ENCODE measurements at regions not wholly inside any gene's neighbourhood (a gene's known extent, or its start where the extent isn't known, plus 50 kb on each side); places are given as distances from the start of the nearest gene placed in this dataset.

DNA sequence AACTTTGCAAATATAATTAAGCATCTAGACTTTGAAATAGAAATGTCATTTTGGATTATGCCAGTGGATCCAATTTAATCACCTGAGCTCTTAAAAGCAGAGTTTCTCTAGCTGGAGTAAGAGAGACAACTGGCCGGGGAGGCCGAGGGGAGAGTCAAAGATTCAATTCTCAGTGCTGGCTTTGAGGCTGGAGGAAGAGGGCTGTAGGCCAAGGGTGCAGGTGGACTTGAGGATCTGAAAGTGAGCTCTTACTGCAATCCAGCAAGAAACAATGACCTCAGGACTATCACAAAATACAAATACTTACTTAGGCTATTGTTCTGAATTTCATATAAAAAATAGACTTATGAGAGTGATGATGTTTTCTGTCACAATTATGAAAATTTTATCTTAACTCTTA, 814.5 kb downstream of the CBLN2 start:
- no peak overlapping the region for H3K4me3 ChIP-seq (ENCODE audit: low read depth, low read length)
- DNase-seq (ENCODE audit: low read depth) = no peak
- TF ChIP-seq, protein P1, sequence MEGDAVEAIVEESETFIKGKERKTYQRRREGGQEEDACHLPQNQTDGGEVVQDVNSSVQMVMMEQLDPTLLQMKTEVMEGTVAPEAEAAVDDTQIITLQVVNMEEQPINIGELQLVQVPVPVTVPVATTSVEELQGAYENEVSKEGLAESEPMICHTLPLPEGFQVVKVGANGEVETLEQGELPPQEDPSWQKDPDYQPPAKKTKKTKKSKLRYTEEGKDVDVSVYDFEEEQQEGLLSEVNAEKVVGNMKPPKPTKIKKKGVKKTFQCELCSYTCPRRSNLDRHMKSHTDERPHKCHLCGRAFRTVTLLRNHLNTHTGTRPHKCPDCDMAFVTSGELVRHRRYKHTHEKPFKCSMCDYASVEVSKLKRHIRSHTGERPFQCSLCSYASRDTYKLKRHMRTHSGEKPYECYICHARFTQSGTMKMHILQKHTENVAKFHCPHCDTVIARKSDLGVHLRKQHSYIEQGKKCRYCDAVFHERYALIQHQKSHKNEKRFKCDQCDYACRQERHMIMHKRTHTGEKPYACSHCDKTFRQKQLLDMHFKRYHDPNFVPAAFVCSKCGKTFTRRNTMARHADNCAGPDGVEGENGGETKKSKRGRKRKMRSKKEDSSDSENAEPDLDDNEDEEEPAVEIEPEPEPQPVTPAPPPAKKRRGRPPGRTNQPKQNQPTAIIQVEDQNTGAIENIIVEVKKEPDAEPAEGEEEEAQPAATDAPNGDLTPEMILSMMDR (conservative IDR thresholded peaks at IDR 0.05; ENCODE audit: low read depth, low read length) = no peak

DNA sequence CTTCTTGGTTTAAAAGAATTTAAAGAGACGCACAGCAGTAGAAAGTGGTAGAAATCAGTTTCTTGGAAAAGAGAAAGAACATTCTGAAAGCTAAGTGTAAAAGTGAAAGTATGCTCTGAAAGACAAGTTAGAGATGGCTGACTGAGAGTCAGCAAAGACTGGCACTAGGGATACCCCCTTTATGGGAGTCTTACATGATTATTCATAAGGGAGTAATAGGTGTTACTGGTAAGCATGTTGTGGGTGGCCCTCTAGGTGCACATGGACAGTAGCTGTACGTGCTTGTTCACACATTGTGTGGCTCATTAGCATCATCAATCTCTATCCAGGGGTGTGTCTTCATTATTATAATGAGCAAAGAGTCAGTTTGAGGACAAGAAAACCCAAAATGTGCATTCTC, 816.2 kb downstream of the CBLN2 start:
- no peak overlapping the region for H3K4me3 ChIP-seq (ENCODE audit: low read depth, low read length)
- TF ChIP-seq, protein P1 (conservative IDR thresholded peaks at IDR 0.05; ENCODE audit: low read depth, low read length) = no peak
- DNase-seq (ENCODE audit: low read depth) = no peak

DNA sequence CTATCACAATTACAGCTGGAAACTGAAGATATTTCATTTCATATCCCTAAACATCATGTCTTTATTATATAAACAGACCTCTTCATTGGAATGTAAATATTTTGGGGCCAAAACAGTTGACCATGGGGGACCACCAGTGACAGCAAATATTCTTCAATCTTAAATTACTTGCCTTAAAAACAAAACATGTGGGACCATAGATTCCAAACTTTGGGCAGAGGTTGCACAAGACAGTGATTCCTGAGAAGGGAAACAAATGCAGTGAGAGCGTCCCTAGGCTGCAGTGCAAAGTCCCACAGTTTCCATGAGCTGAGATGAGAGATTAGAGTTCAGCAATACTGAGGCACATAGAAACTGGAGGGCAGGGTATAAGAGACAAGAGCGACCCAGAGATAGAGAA, 818.9 kb downstream of the CBLN2 start:
- DNase-seq (ENCODE audit: low read depth) = no peak
- H3K4me3 ChIP-seq (ENCODE audit: low read depth, low read length) = no peak overlapping the region
- TF ChIP-seq, protein P1 (conservative IDR thresholded peaks at IDR 0.05; ENCODE audit: low read depth, low read length) = no peak

DNA sequence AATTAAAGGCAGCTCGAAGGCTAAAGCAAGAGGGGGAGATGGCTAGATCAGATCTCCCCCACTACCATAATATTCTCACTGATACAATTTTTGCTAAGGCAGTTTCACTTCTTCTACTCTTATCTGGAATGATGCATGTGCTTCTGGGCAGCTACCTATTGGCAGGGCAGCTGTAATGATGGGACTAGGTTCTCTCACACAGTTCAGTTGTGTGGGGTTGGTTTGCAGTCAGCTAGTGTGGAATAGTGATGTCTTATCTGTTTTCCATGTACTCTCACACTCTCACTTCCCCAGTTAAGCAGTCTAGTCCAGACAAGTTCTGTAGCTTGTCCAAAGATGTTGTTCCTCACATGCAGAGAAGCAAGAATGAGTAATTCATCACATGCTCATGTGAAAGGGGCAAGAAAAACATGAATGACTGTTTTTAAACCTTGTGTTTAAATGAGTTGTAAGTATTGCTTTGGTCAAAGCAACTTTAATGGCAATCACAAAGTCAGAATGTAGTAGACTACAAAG, 836.1 kb downstream of the CBLN2 start:
- peak; percentile 66 for DNase-seq (ENCODE audit: low read depth)
- TF ChIP-seq, protein P1 (conservative IDR thresholded peaks at IDR 0.05; ENCODE audit: low read depth, low read length) = no peak
- no peak overlapping the region for H3K4me3 ChIP-seq (ENCODE audit: low read depth, low read length)

DNA sequence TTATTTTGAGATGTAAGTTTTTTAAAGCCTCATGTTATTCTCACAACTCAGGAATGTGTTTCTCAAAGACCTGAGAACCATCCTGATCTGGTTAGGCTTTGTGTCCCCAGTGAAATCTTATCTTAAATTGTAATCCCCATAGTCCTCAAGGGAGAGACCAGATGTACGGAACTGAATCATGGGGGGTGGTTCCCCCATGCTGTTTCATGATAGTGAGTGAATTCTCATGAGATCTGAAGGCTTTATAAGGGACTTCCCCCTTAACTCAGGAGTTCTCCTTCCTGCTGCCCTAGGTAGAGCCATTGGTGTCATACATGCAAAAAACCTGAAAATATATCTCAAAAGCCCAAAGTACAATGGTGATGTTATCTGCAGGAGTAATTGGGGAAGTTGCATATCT, 836.7 kb downstream of the CBLN2 start:
- DNase-seq (ENCODE audit: low read depth) = peak; percentile 71
- TF ChIP-seq, protein P1 (conservative IDR thresholded peaks at IDR 0.05; ENCODE audit: low read depth, low read length) = no peak
- H3K4me3 ChIP-seq (ENCODE audit: low read depth, low read length) = no peak overlapping the region

DNA sequence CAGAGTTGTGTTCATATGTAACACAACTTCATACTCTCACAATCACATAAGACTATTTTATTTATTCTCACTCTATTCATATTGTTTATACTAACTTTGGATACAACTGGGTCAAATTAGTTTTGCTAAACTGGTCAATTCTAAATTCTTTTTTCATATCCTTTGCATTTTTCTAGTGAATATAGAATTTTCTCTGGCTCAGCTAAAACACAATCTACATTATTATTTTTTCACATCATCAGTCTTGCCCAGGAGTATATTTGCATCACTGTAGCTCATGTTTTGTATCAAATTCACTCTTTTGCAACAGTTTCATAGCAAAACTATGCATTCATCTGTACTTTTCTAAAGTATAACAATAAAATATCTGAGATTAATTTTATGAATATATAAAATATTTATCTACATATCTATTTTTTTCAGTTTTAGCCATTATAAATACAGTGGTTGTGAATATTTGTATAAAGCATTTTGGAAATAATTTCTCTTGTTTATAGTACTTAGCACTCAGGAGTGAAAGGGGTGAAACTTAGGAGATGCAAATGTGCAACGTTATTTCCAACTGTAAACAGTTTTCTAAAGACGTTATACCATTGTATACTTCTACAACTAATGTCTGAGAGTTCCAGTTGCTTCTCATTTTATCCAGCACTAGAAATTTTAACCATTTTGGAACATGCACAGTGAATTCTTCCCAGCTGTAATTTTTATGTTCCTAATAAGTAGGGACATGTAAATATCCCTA, 854.6 kb downstream of the CBLN2 start:
- no peak overlapping the region for H3K4me3 ChIP-seq (ENCODE audit: low read depth, low read length)
- DNase-seq (ENCODE audit: low read depth) = no peak
- TF ChIP-seq, protein P1 (conservative IDR thresholded peaks at IDR 0.05; ENCODE audit: low read depth, low read length) = no peak

DNA sequence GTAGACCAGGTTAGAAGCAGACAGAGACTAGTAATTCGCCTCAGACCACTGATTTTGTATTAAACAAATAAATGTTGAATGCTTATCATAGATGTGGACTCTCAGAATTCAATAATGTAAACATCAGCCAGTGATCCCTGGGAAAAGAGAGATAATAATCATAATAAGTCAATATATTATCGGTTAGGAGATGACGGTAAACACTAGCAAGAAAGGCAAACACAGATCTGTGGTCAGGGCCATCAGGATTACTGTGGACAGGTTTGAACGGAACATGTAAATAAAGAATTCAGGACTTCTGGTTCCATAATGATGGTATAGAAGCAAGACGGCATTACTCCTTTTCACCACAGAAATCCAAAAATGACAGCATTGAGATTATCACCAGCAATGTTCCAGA, 861.6 kb downstream of the CBLN2 start:
- DNase-seq (ENCODE audit: low read depth) = peak; percentile 14
- no peak overlapping the region for H3K4me3 ChIP-seq (ENCODE audit: low read depth, low read length)
- TF ChIP-seq, protein P1 (conservative IDR thresholded peaks at IDR 0.05; ENCODE audit: low read depth, low read length) = no peak

Data from choroid plexus epithelial cell (primary cell).